ENCODE measurements at regions not wholly inside any gene's neighbourhood (a gene's known extent, or its start where the extent isn't known, plus 50 kb on each side); places are given as distances from the start of the nearest gene placed in this dataset.

GRCh38 chr1:229822026-229822425 lies 196.0 kb downstream of the URB2 start:
- TF ChIP-seq ZNF274 (IDR thresholded peaks at IDR 0.05; ENCODE audit: low read depth, low read length) = no peak
- no peak overlapping the region for H3K4me3 ChIP-seq (ENCODE audit: low read length)

- H3K4me3 ChIP-seq (ENCODE audit: low read length) = no peak overlapping the region
- TF ChIP-seq ZNF274 (IDR thresholded peaks at IDR 0.05; ENCODE audit: low read depth, low read length) = no peak
These were observed 199.0 kb downstream of the URB2 start for GRCh38 chr1:229825042-229825441.

DNA sequence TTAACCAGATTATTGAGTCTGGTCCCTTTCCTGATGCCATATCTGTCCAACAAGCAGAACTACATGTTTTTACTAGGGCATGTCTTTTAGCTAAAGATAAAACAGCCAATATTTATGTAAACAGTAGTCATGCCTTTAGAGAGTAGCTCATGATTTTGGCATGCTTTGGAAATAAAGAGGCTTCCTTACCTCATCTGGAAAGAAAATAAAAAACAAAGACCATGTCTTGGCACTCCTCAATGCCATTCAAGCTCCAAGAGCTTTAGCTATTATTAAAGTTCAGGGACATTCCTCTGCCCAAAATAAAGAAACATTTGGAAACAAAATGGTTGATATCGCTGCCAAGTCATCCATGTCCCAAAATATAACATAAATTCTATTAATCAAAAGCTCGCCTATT lies 202.4 kb downstream of the URB2 start:
- TF ChIP-seq ZNF274 (IDR thresholded peaks at IDR 0.05; ENCODE audit: low read depth, low read length) = no peak
- no peak overlapping the region for H3K4me3 ChIP-seq (ENCODE audit: low read length)

GRCh38 chr1:229832695-229833094 lies 206.6 kb downstream of the URB2 start:
- TF ChIP-seq ZNF274 (IDR thresholded peaks at IDR 0.05; ENCODE audit: low read depth, low read length) = no peak
- no peak overlapping the region for H3K4me3 ChIP-seq (ENCODE audit: low read length)

GRCh38 chr1:229834230-229834629 lies 208.2 kb downstream of the URB2 start:
- H3K4me3 ChIP-seq (ENCODE audit: low read length) = no peak overlapping the region

DNA sequence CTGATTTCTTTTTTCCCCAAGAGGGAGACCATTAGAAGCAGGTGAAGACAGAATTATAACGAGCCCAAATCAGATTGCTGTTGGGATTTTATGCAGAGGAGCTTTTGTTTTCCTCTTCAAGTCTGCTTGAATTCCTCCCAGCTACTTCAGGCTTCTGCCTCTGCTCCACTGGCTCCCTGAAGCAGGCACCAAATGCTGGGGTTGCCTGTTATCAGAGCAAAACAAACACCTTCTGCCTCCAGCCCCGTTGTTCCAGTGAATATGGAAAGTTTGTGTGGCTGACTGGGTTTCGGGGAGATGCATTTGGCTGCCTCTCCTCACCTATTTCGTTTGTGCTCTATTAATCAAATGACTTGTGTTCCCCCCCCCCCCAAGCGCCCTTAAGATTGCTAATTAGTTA lies 209.2 kb downstream of the URB2 start:
- TF ChIP-seq ZNF274 (IDR thresholded peaks at IDR 0.05; ENCODE audit: low read depth, low read length) = no peak
- H3K4me3 ChIP-seq (ENCODE audit: low read length) = no peak overlapping the region

More at GRCh38 chr1:229834230-229834629, 208.2 kb downstream of the URB2 start:
- TF ChIP-seq ZNF274 (IDR thresholded peaks at IDR 0.05; ENCODE audit: low read depth, low read length) = no peak

- no peak for TF ChIP-seq ZNF274 (IDR thresholded peaks at IDR 0.05; ENCODE audit: low read depth, low read length)
- no peak overlapping the region for H3K4me3 ChIP-seq (ENCODE audit: low read length)
These were observed 210.3 kb downstream of the URB2 start for GRCh38 chr1:229836324-229836723.

GRCh38 chr1:229838204-229838603 lies 212.2 kb downstream of the URB2 start:
- no peak for TF ChIP-seq ZNF274 (IDR thresholded peaks at IDR 0.05; ENCODE audit: low read depth, low read length)
- H3K4me3 ChIP-seq (ENCODE audit: low read length) = no peak overlapping the region

DNA sequence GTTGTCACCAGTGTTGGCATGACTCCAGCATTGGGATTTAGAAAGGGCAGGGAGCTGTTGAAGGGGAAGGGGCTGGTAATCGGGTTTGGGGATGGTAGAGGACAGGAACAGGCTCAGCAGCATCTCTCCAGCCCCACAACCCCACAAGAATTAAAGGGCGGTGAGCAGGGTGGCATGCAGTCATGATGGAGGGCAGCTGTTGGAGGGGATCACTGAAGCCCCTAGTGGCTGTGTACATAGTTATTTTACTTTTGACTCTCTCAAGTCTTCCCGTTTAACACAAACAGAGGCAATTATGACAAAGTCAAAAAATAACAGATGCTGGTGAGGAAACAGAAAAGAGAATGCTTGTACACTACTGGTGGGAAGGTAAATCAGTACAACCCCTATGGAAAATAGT lies 213.8 kb downstream of the URB2 start:
- TF ChIP-seq ZNF274 (IDR thresholded peaks at IDR 0.05; ENCODE audit: low read depth, low read length) = no peak
- no peak overlapping the region for H3K4me3 ChIP-seq (ENCODE audit: low read length)

DNA sequence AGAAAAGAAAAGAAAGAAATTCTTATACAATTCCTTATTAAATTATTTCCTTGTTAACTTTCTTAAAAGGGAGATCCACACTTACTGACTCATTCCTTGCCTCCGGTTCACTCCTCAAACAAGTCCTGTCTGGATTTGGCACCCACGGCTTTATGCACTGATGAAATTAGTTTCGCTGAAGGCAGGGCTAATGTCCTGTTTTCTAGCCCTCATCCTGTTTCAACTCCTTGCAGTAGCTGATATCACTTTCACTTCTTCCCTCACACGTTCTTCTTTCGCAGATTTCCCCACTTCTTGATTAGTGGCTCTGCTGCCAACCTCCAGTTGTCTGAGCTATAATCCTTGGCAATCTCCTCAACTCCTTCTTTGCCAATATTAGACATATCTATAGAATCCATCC lies 215.2 kb downstream of the URB2 start:
- H3K4me3 ChIP-seq (ENCODE audit: low read length) = no peak overlapping the region
- no peak for TF ChIP-seq ZNF274 (IDR thresholded peaks at IDR 0.05; ENCODE audit: low read depth, low read length)

- no peak overlapping the region for H3K4me3 ChIP-seq (ENCODE audit: low read length)
- no peak for TF ChIP-seq ZNF274 (IDR thresholded peaks at IDR 0.05; ENCODE audit: low read depth, low read length)
These were observed 216.5 kb downstream of the URB2 start for GRCh38 chr1:229842302-229843255.

- H3K4me3 ChIP-seq (ENCODE audit: low read length) = no peak overlapping the region
- no peak for TF ChIP-seq ZNF274 (IDR thresholded peaks at IDR 0.05; ENCODE audit: low read depth, low read length)
These were observed 217.7 kb downstream of the URB2 start for GRCh38 chr1:229843627-229844238.

DNA sequence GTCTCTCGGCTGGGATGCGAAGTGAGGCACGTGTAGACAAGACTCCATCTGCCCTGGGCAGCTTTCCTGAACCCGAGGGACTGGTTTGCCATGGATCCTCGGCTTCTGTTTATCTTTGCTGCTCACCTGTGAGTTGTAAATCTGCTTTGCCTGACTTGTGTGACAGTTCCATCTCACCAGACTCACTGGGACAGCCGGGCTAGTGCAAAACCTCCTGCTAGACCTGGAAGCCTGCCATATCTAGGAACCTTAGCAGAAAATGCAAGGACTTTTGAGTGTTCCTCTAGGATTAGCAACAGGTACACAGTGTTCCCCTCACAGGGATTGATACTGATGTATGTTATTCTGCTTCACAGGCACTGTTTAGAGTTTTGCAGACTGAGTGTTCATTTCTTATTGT lies 218.6 kb downstream of the URB2 start:
- H3K4me3 ChIP-seq (ENCODE audit: low read length) = no peak overlapping the region
- no peak for TF ChIP-seq ZNF274 (IDR thresholded peaks at IDR 0.05; ENCODE audit: low read depth, low read length)

DNA sequence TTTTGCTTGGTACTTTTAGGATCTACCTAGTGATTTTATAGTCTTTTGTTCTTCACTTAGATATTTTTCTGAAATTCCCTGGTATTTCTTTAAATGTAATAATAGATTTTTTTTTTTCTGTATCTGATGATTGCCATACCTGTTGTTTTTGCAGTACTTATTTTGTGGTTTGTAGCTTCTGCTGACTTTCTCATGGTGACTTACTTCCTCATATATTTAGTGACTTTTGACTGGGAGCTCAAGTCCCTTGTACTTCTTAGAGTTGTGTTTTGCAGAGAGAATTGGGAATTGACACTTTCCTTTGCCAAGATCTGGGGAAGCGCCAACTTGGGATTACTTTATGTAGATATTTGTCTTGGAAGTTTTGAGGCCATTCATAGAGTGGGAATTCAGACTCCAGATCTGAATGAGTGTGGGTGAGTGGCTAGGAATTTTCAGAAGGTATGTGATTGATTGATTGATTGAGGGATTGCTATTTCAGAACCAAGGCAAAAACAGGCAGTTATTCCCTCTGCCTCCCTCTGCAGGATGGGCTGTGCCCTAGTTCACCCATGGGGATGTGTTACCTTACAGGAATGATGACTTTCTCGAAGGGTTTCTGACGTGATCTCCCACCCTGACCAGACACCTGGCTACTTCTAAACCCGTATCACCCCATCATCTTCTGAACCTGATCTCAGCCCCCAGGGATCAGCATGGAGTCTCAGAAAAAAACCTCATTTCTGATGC lies 219.5 kb downstream of the URB2 start:
- H3K4me3 ChIP-seq (ENCODE audit: low read length) = no peak overlapping the region
- TF ChIP-seq ZNF274 (IDR thresholded peaks at IDR 0.05; ENCODE audit: low read depth, low read length) = no peak
